HepG2 (cell line): ENCODE measurements at regions not wholly inside any gene's neighbourhood (a gene's known extent, or its start where the extent isn't known, plus 50 kb on each side); places are given as distances from the start of the nearest gene placed in this dataset.

Experiments used
- EP300 ChIP-seq, 3 experiments: sonication (generic) in 1 of 3; formaldehyde crosslinking in 1 of 3; IDR thresholded peaks; 2 replicates each; pipeline versions ENCODE4 v1.5.1 to v1.6.1; 2011 to 2020; ENCODE audit warnings: low read depth in 2 of 3, low read length in 2 of 3, borderline replicate concordance in 1 of 3, improper control_type of control experiment in 1 of 3, mild to moderate bottlenecking in 1 of 3, missing genetic modification reagents in 1 of 3, moderate library complexity in 1 of 3
- MAZ ChIP-seq, 2 experiments: sonication (generic) in 1 of 2; formaldehyde crosslinking in 1 of 2; IDR thresholded peaks; 2 replicates each; pipeline versions ENCODE4 v1.5.0 to v1.6.1; 2012 to 2020; ENCODE audit warnings: low read depth in 2 of 2, mild to moderate bottlenecking in 2 of 2, borderline replicate concordance in 1 of 2, improper control_type of control experiment in 1 of 2, low read length in 1 of 2, missing genetic modification reagents in 1 of 2, moderate library complexity in 1 of 2
- MZF1 ChIP-seq: sonication (generic); formaldehyde crosslinking; IDR thresholded peaks from 2 replicates; pipeline ENCODE4 v1.8.1; 2023; ENCODE audit warnings: mild to moderate bottlenecking, missing genetic modification reagents, borderline replicate concordance
- ZBTB37 ChIP-seq: sonication (generic); formaldehyde crosslinking; IDR thresholded peaks from 2 replicates; pipeline ENCODE4 v1.4.0; 2020; ENCODE audit warnings: mild to moderate bottlenecking, missing genetic modification reagents
- ZNF121 ChIP-seq: sonication (generic); formaldehyde crosslinking; IDR thresholded peaks from 2 replicates; pipeline ENCODE4 v1.5.0; 2020; ENCODE audit warnings: mild to moderate bottlenecking, missing genetic modification reagents
- ZNF776 ChIP-seq: sonication (generic); formaldehyde crosslinking; IDR thresholded peaks from 2 replicates; pipeline ENCODE4 v1.4.0; 2020; ENCODE audit warnings: mild to moderate bottlenecking, missing genetic modification reagents

- TF ChIP-seq ZBTB37 (CRISPR knock-in tag) (no peak), ZNF776 (CRISPR knock-in tag) (no peak), MAZ (IDR thresholded peaks at IDR 0.05; ENCODE audit: borderline replicate concordance, low read depth, low read length) (no peak), MAZ (CRISPR knock-in tag; IDR thresholded peaks at IDR 0.05; ENCODE audit: low read depth) (no peak), EP300 (IDR thresholded peaks at IDR 0.05; ENCODE audit: low read depth in 2 of 2, low read length in 2 of 2) (no peak), EP300 (CRISPR knock-in tag; IDR thresholded peaks at IDR 0.05; ENCODE audit: borderline replicate concordance) (no peak), ZNF121 (CRISPR knock-in tag) (no peak), MZF1 (CRISPR knock-in tag) (no peak)
Observed at GRCh38 chr18:24827501-24827900, 367.1 kb downstream of the HRH4 start.
